ENCODE measurements at regions not wholly inside any gene's neighbourhood (a gene's known extent, or its start where the extent isn't known, plus 50 kb on each side); places are given as distances from the start of the nearest gene placed in this dataset.

DNA sequence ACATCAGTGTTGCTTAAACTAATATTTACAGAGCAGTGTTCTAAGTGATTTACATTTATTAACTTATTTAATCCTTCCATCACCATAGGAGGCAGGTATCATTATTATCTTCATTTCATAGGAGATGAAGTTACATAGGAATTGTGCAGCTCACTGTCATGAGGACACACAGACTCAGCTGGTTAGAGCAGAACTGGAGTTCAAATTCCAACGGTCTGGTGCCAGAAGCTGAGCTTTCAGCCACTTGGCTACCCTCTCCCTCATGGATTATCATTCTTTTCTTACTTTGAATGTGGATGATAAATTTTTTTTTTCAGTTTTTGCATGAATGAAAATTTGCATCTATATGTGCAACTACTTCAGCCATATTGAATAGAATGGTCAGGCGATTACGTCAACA is 86.0 kb upstream of the LRIG1 start:
- TF ChIP-seq POLR2A (IDR thresholded peaks at IDR 0.05; ENCODE audit: low read depth, low read length) (no peak), POLR2AphosphoS5 (IDR thresholded peaks at IDR 0.05; ENCODE audit: low read depth, low read length) (no peak), TAF1 (IDR thresholded peaks at IDR 0.05; ENCODE audit: low read depth, low read length) (no peak), SPI1 (IDR thresholded peaks at IDR 0.05; ENCODE audit: low read depth, low read length) (no peak), POU2F2 (IDR thresholded peaks at IDR 0.05; ENCODE audit: low read depth, low read length) (no peak), PAX5 (IDR thresholded peaks at IDR 0.05; ENCODE audit: insufficient read depth, low read length, severe bottlenecking) (no peak)
